ENCODE measurements at regions not wholly inside any gene's neighbourhood (a gene's known extent, or its start where the extent isn't known, plus 50 kb on each side); places are given as distances from the start of the nearest gene placed in this dataset.

DNA sequence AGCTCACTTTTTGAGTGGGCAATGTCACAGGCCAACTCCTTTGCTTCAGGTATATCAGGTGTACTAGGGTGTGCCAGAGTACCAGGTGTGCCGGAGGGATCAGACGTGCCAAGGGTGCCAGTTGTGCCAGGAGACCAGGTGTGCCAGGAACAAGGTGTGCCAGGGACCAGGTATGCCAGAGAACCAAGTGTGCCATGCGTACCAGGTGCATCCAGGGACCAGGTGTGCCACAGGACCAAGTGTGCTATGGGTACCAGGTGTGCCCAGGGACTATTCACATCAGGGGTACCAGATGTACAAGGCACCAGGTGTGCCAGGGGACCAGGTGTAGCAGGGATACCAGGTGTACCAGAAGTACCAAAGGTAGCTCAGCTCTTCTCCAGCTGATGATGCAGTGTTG lies 174.7 kb upstream of the S1PR3 start:
- ChIA-PET POLR2A (no interaction called here), CTCF (no interaction called here)
- TF ChIP-seq, protein P1, sequence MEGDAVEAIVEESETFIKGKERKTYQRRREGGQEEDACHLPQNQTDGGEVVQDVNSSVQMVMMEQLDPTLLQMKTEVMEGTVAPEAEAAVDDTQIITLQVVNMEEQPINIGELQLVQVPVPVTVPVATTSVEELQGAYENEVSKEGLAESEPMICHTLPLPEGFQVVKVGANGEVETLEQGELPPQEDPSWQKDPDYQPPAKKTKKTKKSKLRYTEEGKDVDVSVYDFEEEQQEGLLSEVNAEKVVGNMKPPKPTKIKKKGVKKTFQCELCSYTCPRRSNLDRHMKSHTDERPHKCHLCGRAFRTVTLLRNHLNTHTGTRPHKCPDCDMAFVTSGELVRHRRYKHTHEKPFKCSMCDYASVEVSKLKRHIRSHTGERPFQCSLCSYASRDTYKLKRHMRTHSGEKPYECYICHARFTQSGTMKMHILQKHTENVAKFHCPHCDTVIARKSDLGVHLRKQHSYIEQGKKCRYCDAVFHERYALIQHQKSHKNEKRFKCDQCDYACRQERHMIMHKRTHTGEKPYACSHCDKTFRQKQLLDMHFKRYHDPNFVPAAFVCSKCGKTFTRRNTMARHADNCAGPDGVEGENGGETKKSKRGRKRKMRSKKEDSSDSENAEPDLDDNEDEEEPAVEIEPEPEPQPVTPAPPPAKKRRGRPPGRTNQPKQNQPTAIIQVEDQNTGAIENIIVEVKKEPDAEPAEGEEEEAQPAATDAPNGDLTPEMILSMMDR (IDR thresholded peaks at IDR 0.05; ENCODE audit: insufficient read depth, low read depth, low read length), result no peak
- no peak for DNase-seq (ENCODE audit: low read depth)
- Histone ChIP-seq H3K27me3 (ENCODE audit: control insufficient read depth, insufficient read depth, low read length) (no peaks in the 10 kb centered on the region), H3K4me3 (ENCODE audit: low read depth, low read length) (no peak overlapping the region), H3K36me3 (ENCODE audit: control insufficient read depth, insufficient read depth, low read length) (no peaks in the 10 kb centered on the region)

DNA sequence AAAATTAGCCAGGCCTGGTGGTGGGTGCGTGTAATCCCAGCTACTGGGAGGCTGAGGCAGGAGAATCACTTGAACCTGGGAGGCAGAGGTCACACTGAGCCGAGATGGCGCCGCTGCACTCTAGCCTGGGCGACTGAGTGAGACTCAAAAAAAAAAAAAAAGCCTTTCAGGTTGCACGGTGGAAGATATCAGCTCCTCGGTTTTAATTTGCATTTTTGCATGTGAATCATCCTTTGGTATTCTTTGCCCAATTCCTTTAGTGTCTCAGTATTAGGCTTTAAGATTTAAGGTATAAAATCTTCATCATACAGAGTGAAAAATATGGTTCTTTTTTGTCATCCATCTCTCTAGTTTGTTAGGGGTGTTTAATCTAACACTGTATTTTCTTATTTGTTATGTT lies 173.6 kb upstream of the S1PR3 start:
- CTCF ChIA-PET, result interaction anchor here (0.7 kb wide), 2 partner anchors 14 to 170 kb away, joined by 3 to 4 read pairs; no protein-coding TSS in a partner anchor
- POLR2A ChIA-PET, result no interaction called here
- no peaks in the 10 kb centered on the region for H3K36me3 ChIP-seq (ENCODE audit: control insufficient read depth, insufficient read depth, low read length)

DNA sequence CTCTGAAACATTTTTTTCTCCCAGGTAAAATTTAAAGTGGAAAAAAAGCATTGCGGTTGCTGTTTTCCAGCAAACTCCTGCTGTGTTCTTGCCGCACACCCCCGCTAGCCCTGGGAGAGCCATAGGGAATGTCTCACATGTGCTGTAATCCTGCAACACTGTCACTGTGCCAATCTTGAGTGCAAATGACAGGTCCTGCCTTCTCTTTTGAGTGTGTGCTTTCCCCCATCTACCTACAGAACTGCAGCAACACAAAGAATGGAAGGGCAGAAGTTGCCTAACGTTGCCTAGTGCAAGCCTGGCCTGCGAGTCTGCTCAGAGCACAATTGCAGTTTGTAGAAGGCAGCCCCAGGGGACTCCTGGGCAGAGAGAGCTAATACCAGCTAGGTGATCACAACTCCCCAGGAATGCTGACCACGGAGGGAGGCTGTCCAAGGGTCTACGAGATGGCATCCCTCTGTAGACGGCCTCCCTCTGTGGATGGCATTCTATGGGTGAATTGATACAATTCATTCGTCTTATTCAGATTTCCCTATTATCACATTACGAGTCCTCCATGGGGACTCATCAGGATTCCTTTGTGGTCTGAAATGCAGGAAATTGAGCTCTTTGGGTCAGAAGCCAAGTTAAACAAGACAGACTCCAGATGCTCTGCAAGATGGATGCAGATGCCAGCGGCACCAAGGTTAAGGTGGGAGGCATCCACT lies 172.6 kb upstream of the S1PR3 start:
- DNase-seq (ENCODE audit: low read depth), result no peak
- Histone ChIP-seq H3K4me3 (ENCODE audit: low read depth, low read length) (no peak overlapping the region), H3K27me3 (ENCODE audit: control insufficient read depth, insufficient read depth, low read length) (no peaks in the 10 kb centered on the region), H3K36me3 (ENCODE audit: control insufficient read depth, insufficient read depth, low read length) (no peaks in the 10 kb centered on the region)
- ChIA-PET POLR2A (no interaction called here), CTCF (interaction anchor here (1.0 kb wide), 1 partner anchor 176 kb away, joined by 4 read pairs; no protein-coding TSS in a partner anchor)
- TF ChIP-seq, protein P1 (IDR thresholded peaks at IDR 0.05; ENCODE audit: insufficient read depth, low read depth, low read length), result no peak

More for the DNA sequence above, 173.6 kb upstream of the S1PR3 start:
- TF ChIP-seq, protein P1 (IDR thresholded peaks at IDR 0.05; ENCODE audit: insufficient read depth, low read depth, low read length), result no peak
- H3K27me3 ChIP-seq (ENCODE audit: control insufficient read depth, insufficient read depth, low read length), result no peaks in the 10 kb centered on the region
- no peak overlapping the region for H3K4me3 ChIP-seq (ENCODE audit: low read depth, low read length)
- DNase-seq (ENCODE audit: low read depth), result no peak

DNA sequence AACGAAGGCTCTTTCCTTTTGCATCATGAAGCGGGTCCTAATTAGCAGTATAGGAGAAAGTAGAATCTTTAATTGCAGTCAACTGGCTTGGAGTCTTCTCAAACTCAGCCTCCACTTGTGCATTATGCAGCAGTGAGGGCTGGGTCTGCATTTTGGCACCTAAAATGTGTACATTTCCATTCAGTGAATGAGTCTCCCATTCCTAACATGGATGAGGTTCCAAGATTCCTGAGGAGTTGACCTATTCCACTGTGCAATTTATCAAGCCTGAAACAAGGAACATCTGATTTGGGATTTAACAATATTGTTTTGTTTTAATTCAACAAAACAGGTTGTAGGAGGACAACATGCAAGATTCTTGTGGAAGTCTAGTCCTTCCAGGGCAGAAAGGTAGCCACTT lies 171.8 kb upstream of the S1PR3 start:
- DNase-seq (ENCODE audit: low read depth), result no peak
- H3K27me3 ChIP-seq (ENCODE audit: control insufficient read depth, insufficient read depth, low read length), result no peaks in the 10 kb centered on the region
- H3K36me3 ChIP-seq (ENCODE audit: control insufficient read depth, insufficient read depth, low read length), result no peaks in the 10 kb centered on the region
- no peak overlapping the region for H3K4me3 ChIP-seq (ENCODE audit: low read depth, low read length)
- TF ChIP-seq, protein P1 (IDR thresholded peaks at IDR 0.05; ENCODE audit: insufficient read depth, low read depth, low read length), result no peak
- CTCF ChIA-PET, result no interaction called here
- POLR2A ChIA-PET, result no interaction called here

DNA sequence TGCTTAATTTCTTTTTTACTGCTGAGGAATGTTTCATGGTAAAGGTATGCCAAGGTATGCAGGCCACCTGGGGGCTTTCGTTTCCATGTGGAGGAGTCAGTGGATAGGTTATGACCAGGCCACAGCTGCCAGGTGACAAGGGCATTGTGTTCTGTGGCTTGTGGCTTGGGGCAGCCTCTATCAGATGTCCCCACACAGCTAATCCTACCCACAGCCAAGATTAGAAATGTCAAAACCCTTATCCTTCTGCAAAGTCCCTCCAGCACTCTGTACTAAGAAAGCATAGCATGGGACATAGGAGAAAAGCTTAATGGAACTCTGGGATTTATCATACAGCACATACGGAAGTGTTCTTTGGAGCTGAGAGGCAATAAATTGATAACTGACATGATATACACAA lies 171.2 kb upstream of the S1PR3 start:
- ChIA-PET CTCF (interaction anchor here (1.6 kb wide), 1 partner anchor 12 kb away, joined by 3 read pairs; no protein-coding TSS in a partner anchor), POLR2A (no interaction called here)

More for the DNA sequence above, 171.2 kb upstream of the S1PR3 start:
- H3K4me3 ChIP-seq (ENCODE audit: low read depth, low read length), result no peak overlapping the region
- TF ChIP-seq, protein P1 (IDR thresholded peaks at IDR 0.05; ENCODE audit: insufficient read depth, low read depth, low read length), result no peak
- H3K36me3 ChIP-seq (ENCODE audit: control insufficient read depth, insufficient read depth, low read length), result no peaks in the 10 kb centered on the region
- H3K27me3 ChIP-seq (ENCODE audit: control insufficient read depth, insufficient read depth, low read length), result no peaks in the 10 kb centered on the region
- DNase-seq (ENCODE audit: low read depth), result no peak

Data from BJ (cell line).